Liver (tissue), 2 donors: ENCODE measurements at regions not wholly inside any gene's neighbourhood (a gene's known extent, or its start where the extent isn't known, plus 50 kb on each side); places are given as distances from the start of the nearest gene placed in this dataset.

Experiments
- CTCF ChIP-seq: fragments of 150-350 bp; IDR thresholded peaks from 2 replicates; pipeline ENCODE4 v1.5.1; 2017; ENCODE audit warnings: improper control_type of control experiment, low read depth, low read length; ENCODE audit not compliant: missing input control
- REST ChIP-seq: IDR thresholded peaks from 2 replicates; pipeline ENCODE4 v1.6.1; 2016; ENCODE audit warnings: antibody characterized with exemption, mild to moderate bottlenecking
- donor health status: healthy.

GRCh38 chr12:127832172-127832571 is 434.8 kb upstream of the TMEM132C start:
- no peak for TF ChIP-seq REST
- TF ChIP-seq CTCF: no peak
